DMS153 treated with DMSO at 0.1 percent for 48 hours (cell line): ENCODE measurements at regions not wholly inside any gene's neighbourhood (a gene's known extent, or its start where the extent isn't known, plus 50 kb on each side); places are given as distances from the start of the nearest gene placed in this dataset.
"Not testable (repeated sequence)": the region's sequence is repeated elsewhere in the genome, so short reads cannot be mapped to it uniquely, and the experiment has no call there.

Experiments used
- DNase-seq: peaks from one replicate; lab custom pipeline; 2025; ENCODE audit not compliant: unreplicated experiment; lab: John Stamatoyannopoulos, UW

- no peak for DNase-seq
Observed at GRCh38 chr11:81990659-81991443, 742.8 kb downstream of the FAM181B start.

- DNase-seq: no peak
Observed at GRCh38 chr11:81989093-81989492, 744.6 kb downstream of the FAM181B start.

GRCh38 chr11:81987829-81988472, 745.7 kb downstream of the FAM181B start:
- DNase-seq: no peak

- no peak for DNase-seq
Observed at GRCh38 chr11:81986556-81987161, 747.0 kb downstream of the FAM181B start.

- no peak for DNase-seq
Observed at GRCh38 chr11:81979448-81979847, 754.2 kb downstream of the FAM181B start.

- DNase-seq: no peak
Observed at GRCh38 chr11:81975261-81975900, 758.3 kb downstream of the FAM181B start.

GRCh38 chr11:81970886-81971285, 762.8 kb downstream of the FAM181B start:
- no peak for DNase-seq

- DNase-seq: no peak
Observed at GRCh38 chr11:81967242-81967641, 766.4 kb downstream of the FAM181B start.

GRCh38 chr11:81966340-81966739, 767.3 kb downstream of the FAM181B start:
- no peak for DNase-seq

GRCh38 chr11:81963018-81963417, 770.6 kb downstream of the FAM181B start:
- no peak for DNase-seq

GRCh38 chr11:81960443-81960842, 773.2 kb downstream of the FAM181B start:
- DNase-seq: no peak

GRCh38 chr11:81959341-81959740, 774.3 kb downstream of the FAM181B start:
- no peak for DNase-seq

GRCh38 chr11:81954301-81954700, 779.4 kb downstream of the FAM181B start:
- not testable (repeated sequence) for DNase-seq

GRCh38 chr11:81946831-81947230, 786.8 kb downstream of the FAM181B start:
- DNase-seq: no peak

- no peak for DNase-seq
Observed at GRCh38 chr11:81942646-81943045, 791.0 kb downstream of the FAM181B start.

GRCh38 chr11:81941998-81942397, 791.7 kb downstream of the FAM181B start:
- DNase-seq: no peak

- no peak for DNase-seq
Observed at GRCh38 chr11:81932303-81932702, 801.4 kb downstream of the FAM181B start.

- DNase-seq: no peak
Observed at GRCh38 chr11:81920205-81920604, 813.5 kb downstream of the FAM181B start.

GRCh38 chr11:81916451-81916850, 817.2 kb downstream of the FAM181B start:
- DNase-seq: no peak

GRCh38 chr11:81915045-81915444, 818.6 kb downstream of the FAM181B start:
- DNase-seq: no peak

GRCh38 chr11:81913793-81914192, 819.9 kb downstream of the FAM181B start:
- no peak for DNase-seq

- DNase-seq: no peak
Observed at GRCh38 chr11:81907996-81908395, 825.7 kb downstream of the FAM181B start.
